ENCODE measurements at regions not wholly inside any gene's neighbourhood (a gene's known extent, or its start where the extent isn't known, plus 50 kb on each side); places are given as distances from the start of the nearest gene placed in this dataset.

- FAIRE-seq, result no peak
Observed at GRCh38 chr10:52424341-52424740, 110.3 kb downstream of the DKK1 start.

More at GRCh38 chr10:52424341-52424740, 110.3 kb downstream of the DKK1 start:
- intact Hi-C loops (cut with micrococcal nuclease) (no loop called here), dilution Hi-C loops (cut with MboI; ENCODE audit: extremely low pct_ligation_motif_present, low sequenced_read_pairs) (no loop called here)
- Histone ChIP-seq H3K4me3 (replicated peaks in 1 of 3; ENCODE audit: insufficient read depth in 1 of 3, low read depth in 1 of 3, low read length in 3 of 3) (no peak overlapping the region), H4K20me1 (replicated peaks; ENCODE audit: control insufficient read depth, extremely low read depth, insufficient read depth, low read length) (no peaks in the 10 kb centered on the region), H3K27ac (ENCODE audit: insufficient read depth, low read depth, low read length) (no peak overlapping the region), H3K79me2 (ENCODE audit: control insufficient read depth, insufficient read depth, low read length) (no peaks in the 10 kb centered on the region), H2AFZ (ENCODE audit: low read depth, low read length) (no peak overlapping the region), H3K4me1 (ENCODE audit: control insufficient read depth, extremely low read depth, insufficient read depth, low read length) (peaks cover 9% of the 10 kb centered on the region), H3K9me1 (replicated peaks; ENCODE audit: control insufficient read depth, extremely low read depth, insufficient read depth, low read length) (no peaks in the 10 kb centered on the region), H3K9me3 (replicated peaks; ENCODE audit: control insufficient read depth, insufficient read depth, low read length) (no peaks in the 10 kb centered on the region), H3K27me3 (ENCODE audit: control insufficient read depth in 2 of 2, insufficient read depth in 2 of 2, low read length in 2 of 2) (no peaks in the 10 kb centered on the region), H3K9ac (replicated peaks; ENCODE audit: extremely low read depth, insufficient read depth, low read length) (no peak overlapping the region), H3K4me2 (ENCODE audit: insufficient read depth, low read length) (no peak overlapping the region), H3K36me3 (ENCODE audit: control insufficient read depth in 2 of 2, extremely low read depth in 1 of 2, insufficient read depth in 2 of 2, low read length in 2 of 2) (no peaks in the 10 kb centered on the region)
- no peak for TF ChIP-seq EZH2 (IDR thresholded peaks at IDR 0.05; ENCODE audit: borderline replicate concordance, low read depth, low read length, severe bottlenecking)
- TF ChIP-seq FOS (IDR thresholded peaks at IDR 0.05; ENCODE audit: borderline replicate concordance, insufficient read depth, low read length), result no peak
- no peak for TF ChIP-seq POLR2A (IDR thresholded peaks at IDR 0.05; ENCODE audit: low read depth, low read length)
- TF ChIP-seq, protein P1, sequence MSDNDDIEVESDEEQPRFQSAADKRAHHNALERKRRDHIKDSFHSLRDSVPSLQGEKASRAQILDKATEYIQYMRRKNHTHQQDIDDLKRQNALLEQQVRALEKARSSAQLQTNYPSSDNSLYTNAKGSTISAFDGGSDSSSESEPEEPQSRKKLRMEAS (IDR thresholded peaks at IDR 0.05; ENCODE audit: insufficient read depth, insufficient read length), result no peak
- no peak for TF ChIP-seq POLR2AphosphoS5 (IDR thresholded peaks at IDR 0.05; ENCODE audit: insufficient read depth, low read depth, low read length)
- no peak for TF ChIP-seq CTCF (IDR thresholded peaks at IDR 0.05; ENCODE audit: extremely low read depth in 1 of 2, insufficient read depth in 1 of 2, low read depth in 1 of 2, low read length in 2 of 2)
- TF ChIP-seq MYC (IDR thresholded peaks at IDR 0.05; ENCODE audit: low read depth, low read length), result no peak
- no peak for TF ChIP-seq JUN (IDR thresholded peaks at IDR 0.05; ENCODE audit: borderline replicate concordance, insufficient read depth, insufficient read length, low read depth)
- TF ChIP-seq GATA2 (IDR thresholded peaks at IDR 0.05; ENCODE audit: insufficient read depth, insufficient read length, low read depth, low read length), result no peak
- BruUV-seq (replicated peaks), result no TSS peak
- ChIA-PET CTCF (no interaction called here), POLR2A (no interaction called here)
- DNase-seq (ENCODE audit: low read depth, low spot score), result no peak
